ENCODE measurements at regions not wholly inside any gene's neighbourhood (a gene's known extent, or its start where the extent isn't known, plus 50 kb on each side); places are given as distances from the start of the nearest gene placed in this dataset.

DNA sequence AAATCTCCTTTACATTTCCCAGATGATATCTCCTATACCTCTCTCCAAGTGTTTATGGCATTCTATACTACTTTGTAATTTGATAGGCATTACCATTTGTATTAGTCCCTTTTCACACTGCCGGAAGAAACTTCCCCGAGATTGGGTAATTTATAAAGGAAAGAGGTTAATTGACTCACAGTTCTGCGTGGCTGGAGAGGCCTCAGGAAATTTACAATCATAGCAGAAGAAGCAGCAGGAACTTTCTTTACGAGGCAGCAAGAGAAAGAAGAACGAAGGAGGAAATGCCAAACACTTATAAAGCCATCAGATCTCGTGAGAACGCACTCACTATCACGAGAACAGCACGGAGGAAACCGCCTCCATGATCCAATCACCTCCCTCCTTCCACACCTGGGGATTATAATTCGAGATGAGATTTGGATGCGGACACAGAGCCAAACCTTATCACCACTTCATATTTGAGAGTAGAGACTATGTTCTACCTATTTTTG, 1194.6 kb downstream of the SORCS1 start:
- Mint-ChIP-seq H3K4me3 (no peak overlapping the region), H3K9me3 (ENCODE audit: low read depth) (peaks cover 5% of the 10 kb centered on the region), H3K4me1 (no peaks in the 10 kb centered on the region), H3K27me3 (no peaks in the 10 kb centered on the region), H3K27ac (no peak overlapping the region), H3K36me3 (no peaks in the 10 kb centered on the region)
- ATAC-seq: no peak
- DNase-seq: no peak
- CTCF ChIA-PET: no interaction called here

DNA sequence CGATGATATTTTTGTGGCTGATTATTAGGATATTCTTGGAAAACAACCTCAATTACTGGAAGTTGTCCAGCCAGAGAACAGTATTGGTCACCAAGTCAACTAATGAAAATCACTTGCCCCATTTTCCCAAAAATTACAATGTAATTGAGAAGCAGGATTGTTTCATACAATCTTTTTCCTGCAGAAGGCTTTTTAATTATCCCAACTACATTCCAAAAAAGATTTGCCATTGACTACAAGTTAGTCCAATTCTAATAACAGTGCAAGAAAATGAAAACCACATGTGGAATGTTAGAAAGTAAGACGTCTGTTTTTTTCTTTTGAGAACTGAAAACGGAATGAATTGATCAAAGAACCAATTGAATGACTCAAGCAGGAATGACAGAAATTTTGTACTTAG, 1195.8 kb downstream of the SORCS1 start:
- ATAC-seq (no peak), DNase-seq (no peak)
- no peak overlapping the region for H3K4me3 Mint-ChIP-seq
- H3K36me3 Mint-ChIP-seq: no peaks in the 10 kb centered on the region
- no peak overlapping the region for H3K27ac Mint-ChIP-seq
- H3K27me3 Mint-ChIP-seq: no peaks in the 10 kb centered on the region
- H3K4me1 Mint-ChIP-seq: no peaks in the 10 kb centered on the region
- H3K9me3 Mint-ChIP-seq (ENCODE audit: low read depth): peaks cover 5% of the 10 kb centered on the region
- CTCF ChIA-PET: no interaction called here

DNA sequence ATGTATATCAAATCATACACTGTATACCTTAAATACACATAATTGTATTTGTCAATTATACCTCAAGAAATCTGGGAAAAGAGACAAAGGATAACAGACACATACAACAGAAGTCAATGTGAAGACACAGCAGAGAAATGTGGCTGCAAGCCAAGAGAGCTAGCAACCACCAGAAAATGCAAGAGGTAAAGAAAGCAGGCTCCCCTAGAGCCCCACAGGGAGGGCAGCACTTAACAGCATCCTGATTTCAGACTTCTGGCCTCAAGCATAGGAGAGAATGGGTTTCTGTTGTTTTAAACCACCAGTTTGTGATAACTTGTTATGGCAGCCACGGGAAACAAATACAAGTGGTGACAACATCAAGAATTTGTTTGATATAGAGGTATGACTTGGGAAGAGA, 1197.2 kb downstream of the SORCS1 start:
- no peak overlapping the region for H3K27ac Mint-ChIP-seq

DNA sequence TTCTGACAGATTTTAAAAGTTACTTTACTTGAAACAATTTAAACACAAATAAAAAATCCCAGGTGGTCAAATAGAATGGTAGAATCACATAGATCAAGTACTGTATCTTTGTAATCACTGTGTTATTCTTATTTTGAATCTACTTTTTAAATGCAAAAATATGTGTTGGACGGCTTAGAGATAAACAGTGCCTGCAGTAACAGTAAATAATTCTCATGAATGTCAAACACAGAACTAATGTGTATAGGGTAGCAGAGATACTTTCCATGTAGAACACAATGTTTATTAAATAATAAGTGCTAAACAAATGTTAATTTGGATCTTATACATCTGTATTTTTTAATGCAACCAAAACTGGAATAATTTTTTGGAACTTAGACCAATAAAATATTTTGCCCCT, 1199.4 kb downstream of the SORCS1 start:
- Mint-ChIP-seq H3K4me3 (no peak overlapping the region), H3K27me3 (no peaks in the 10 kb centered on the region), H3K27ac (no peak overlapping the region), H3K9me3 (ENCODE audit: low read depth) (peaks cover 7% of the 10 kb centered on the region), H3K36me3 (no peaks in the 10 kb centered on the region), H3K4me1 (no peaks in the 10 kb centered on the region)
- ATAC-seq: no peak
- no peak for DNase-seq
- CTCF ChIA-PET: no interaction called here

More for the DNA sequence above, 1197.2 kb downstream of the SORCS1 start:
- no peak for DNase-seq
- H3K36me3 Mint-ChIP-seq: no peaks in the 10 kb centered on the region
- no peaks in the 10 kb centered on the region for H3K4me1 Mint-ChIP-seq
- no peaks in the 10 kb centered on the region for H3K27me3 Mint-ChIP-seq
- peaks cover 5% of the 10 kb centered on the region for H3K9me3 Mint-ChIP-seq (ENCODE audit: low read depth)
- CTCF ChIA-PET: no interaction called here
- H3K4me3 Mint-ChIP-seq: no peak overlapping the region
- no peak for ATAC-seq

DNA sequence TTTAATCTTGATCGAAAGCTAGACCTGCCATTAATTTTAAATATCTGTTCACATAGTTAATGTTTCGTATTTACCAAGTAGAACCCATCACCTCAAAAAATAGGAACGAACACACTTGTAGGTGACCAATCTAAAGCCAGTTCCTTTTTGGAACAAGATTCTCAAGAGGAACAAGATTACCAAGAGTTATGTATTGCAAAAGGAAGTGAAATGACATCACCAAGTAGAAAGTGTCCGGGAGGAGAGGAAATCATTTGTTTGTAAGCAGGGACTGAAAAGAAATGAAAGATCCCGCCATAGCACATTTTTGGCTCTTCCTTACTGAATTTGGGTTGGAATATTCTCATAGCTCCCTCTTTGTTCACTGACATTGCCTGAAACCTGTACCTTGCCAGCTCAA, 1200.5 kb downstream of the SORCS1 start:
- Mint-ChIP-seq H3K27ac (no peak overlapping the region), H3K4me3 (no peak overlapping the region), H3K27me3 (no peaks in the 10 kb centered on the region), H3K9me3 (ENCODE audit: low read depth) (peaks cover 5% of the 10 kb centered on the region), H3K4me1 (no peaks in the 10 kb centered on the region), H3K36me3 (no peaks in the 10 kb centered on the region)
- no peak for DNase-seq
- no peak for ATAC-seq
- CTCF ChIA-PET: no interaction called here

DNA sequence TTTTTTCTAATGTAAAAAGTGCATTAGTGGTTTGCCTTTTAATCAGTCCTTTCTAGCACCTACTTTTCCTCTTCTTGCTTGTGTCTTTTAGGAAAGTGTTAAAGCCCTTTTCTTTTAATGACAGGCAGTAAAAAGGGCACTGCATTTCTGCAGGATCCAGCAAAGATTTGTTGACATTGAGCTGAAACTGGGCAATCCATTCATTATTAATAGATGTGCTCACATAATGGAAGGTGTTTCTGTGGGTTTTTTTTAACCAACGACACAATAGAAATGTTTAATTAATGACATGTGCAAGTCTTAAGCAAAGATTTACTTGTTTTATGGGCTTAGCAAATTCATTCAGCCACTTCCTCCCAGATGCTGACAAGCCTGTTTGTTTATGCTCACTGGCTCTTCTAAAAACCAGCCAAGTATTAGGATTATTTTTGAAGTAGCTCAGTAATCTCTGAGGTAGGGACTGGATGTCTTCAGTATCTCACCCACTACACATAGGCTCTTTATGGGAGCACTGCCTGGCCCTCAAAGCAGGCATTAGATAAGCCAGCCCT, 1201.1 kb downstream of the SORCS1 start:
- Mint-ChIP-seq H3K36me3 (no peaks in the 10 kb centered on the region), H3K27ac (no peak overlapping the region), H3K4me1 (no peaks in the 10 kb centered on the region), H3K27me3 (no peaks in the 10 kb centered on the region), H3K4me3 (no peak overlapping the region), H3K9me3 (ENCODE audit: low read depth) (peaks cover 5% of the 10 kb centered on the region)
- CTCF ChIA-PET: no interaction called here
- ATAC-seq (no peak), DNase-seq (no peak)

DNA sequence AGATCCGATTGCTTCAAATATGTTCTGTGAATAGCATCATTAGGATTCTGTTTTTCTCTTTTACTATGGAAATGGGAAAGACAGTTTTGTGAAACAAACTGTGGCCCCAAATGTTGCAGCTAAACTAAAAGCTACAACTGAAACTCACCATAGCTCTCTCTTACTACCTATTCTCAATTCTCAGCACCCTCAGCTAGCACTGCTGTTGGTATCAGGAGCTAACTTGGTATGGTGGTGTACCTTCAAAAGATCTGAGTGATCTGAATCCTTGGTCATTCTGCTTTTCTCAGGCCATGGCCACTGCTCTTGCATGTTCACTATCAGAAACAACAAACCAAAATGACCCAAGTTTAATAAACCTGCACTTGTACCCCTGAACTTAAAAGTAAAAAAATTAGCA, 1208.0 kb downstream of the SORCS1 start:
- Mint-ChIP-seq H3K27ac (no peak overlapping the region), H3K36me3 (no peaks in the 10 kb centered on the region), H3K9me3 (ENCODE audit: low read depth) (peaks cover 2% of the 10 kb centered on the region), H3K4me3 (no peak overlapping the region), H3K4me1 (no peaks in the 10 kb centered on the region), H3K27me3 (no peaks in the 10 kb centered on the region)
- ATAC-seq: no peak
- no peak for DNase-seq
- CTCF ChIA-PET: no interaction called here

DNA sequence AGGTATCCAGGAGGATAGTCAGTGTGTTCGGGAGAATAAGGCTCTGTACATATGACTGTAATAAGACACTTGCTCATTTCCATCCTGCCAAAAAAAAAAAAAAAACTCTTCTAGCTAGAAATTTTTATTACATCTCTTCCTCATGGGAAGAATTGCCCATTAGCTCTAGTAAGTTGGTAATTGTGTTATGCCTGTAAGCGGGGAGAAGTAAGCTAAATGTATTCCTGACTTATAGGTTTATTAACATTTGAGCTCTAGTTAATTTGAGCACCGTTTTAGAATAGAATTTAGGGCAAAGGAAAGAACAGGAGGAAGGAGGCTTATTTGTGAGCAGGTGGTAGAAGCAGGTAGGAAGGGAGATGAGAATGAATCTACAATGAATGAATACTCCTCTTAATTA, 1210.6 kb downstream of the SORCS1 start:
- Mint-ChIP-seq H3K9me3 (ENCODE audit: low read depth) (no peaks in the 10 kb centered on the region), H3K27ac (no peak overlapping the region), H3K27me3 (no peaks in the 10 kb centered on the region), H3K4me1 (no peaks in the 10 kb centered on the region), H3K4me3 (no peak overlapping the region), H3K36me3 (no peaks in the 10 kb centered on the region)
- ATAC-seq (no peak), DNase-seq (no peak)
- CTCF ChIA-PET: no interaction called here

DNA sequence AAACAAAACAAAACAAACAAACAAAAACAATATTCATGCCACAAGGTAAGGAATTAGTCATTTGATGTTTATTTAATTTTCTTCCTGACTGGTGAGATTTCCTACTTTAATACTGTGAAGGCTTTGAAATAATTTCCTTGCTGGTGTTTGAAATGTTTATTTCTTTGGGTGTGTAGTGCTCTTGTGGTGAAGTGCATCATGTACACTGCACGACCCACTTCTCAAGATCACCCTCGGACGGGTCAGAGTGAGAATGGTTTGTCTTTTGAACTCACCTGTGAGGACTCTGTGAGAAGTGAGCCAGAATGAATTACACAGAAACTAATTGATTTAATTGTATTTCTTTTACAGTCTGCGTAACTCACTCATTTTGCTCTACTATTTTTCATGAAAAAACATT, 1211.5 kb downstream of the SORCS1 start:
- Mint-ChIP-seq H3K27me3 (no peaks in the 10 kb centered on the region), H3K27ac (no peak overlapping the region), H3K4me1 (no peaks in the 10 kb centered on the region), H3K36me3 (no peaks in the 10 kb centered on the region), H3K4me3 (no peak overlapping the region), H3K9me3 (ENCODE audit: low read depth) (no peaks in the 10 kb centered on the region)
- no peak for DNase-seq
- no peak for ATAC-seq
- CTCF ChIA-PET: no interaction called here

DNA sequence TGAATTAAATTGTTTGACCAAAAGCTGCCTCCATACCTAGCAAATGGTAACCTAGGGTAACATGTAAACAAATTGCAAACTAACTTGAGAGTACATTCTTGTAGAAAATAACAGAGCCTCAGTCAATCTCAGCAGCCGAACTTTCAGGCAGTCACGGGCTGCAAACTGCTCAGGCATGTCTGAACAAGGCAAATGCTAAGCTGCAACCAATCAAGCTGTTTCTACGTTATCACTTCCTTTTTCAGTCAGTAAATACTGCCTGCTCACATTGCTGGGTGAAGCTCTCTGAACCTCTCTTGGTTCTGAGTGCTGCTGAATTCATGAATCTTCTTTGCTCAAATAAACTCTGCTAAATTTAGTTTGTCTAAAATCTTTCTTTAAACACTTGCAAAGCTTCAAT, 1212.4 kb downstream of the SORCS1 start:
- Mint-ChIP-seq H3K4me1 (no peaks in the 10 kb centered on the region), H3K27ac (no peak overlapping the region), H3K27me3 (no peaks in the 10 kb centered on the region), H3K4me3 (no peak overlapping the region), H3K36me3 (no peaks in the 10 kb centered on the region), H3K9me3 (ENCODE audit: low read depth) (no peaks in the 10 kb centered on the region)
- ATAC-seq (no peak), DNase-seq (no peak)
- CTCF ChIA-PET: no interaction called here

DNA sequence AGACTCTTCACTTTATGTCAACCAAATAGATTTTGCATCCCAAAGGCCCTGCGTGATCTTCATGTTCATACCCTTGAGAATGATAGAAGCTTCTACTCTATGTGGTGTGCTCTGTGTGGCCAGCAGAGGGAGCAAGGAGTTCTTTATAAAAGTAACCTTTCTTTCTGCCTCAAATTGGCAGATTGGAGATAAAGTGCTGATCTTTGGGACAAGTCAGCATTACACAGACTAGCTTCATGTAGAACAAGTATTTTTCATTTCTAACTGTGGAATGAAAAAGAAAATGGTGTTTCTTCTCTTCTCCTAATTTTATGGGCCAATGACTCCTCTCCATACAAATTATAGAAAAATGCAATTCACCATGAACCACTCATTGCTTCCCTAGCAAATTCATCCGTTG, 1214.1 kb downstream of the SORCS1 start:
- H3K9me3 Mint-ChIP-seq (ENCODE audit: low read depth): no peaks in the 10 kb centered on the region
- CTCF ChIA-PET: no interaction called here
- ATAC-seq: no peak
- H3K4me3 Mint-ChIP-seq: no peak overlapping the region
- H3K36me3 Mint-ChIP-seq: no peaks in the 10 kb centered on the region
- no peaks in the 10 kb centered on the region for H3K27me3 Mint-ChIP-seq
- peak; percentile 40 for DNase-seq
- H3K4me1 Mint-ChIP-seq: no peaks in the 10 kb centered on the region
- H3K27ac Mint-ChIP-seq: no peak overlapping the region

DNA sequence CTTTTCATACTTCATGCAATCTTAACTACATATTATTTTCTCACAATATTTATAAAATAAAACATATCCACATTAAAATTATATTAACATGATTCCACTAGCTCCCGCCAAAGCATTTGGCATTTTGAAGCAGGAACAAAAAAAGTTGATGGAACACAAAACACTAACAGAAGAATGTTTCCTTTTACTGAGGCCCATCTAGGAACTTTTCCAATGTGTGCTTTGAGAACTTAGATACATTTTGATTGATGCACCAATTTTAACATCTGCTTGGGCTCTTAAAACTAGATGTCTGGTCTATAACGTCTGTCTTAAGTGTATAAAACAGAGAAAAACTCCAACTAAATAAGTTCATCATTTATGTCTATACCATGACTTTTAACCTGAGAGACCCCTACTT, 1214.8 kb downstream of the SORCS1 start:
- H3K27me3 Mint-ChIP-seq: no peaks in the 10 kb centered on the region
- DNase-seq (no peak), ATAC-seq (no peak)
- H3K4me3 Mint-ChIP-seq: no peak overlapping the region
- CTCF ChIA-PET: no interaction called here
- H3K27ac Mint-ChIP-seq: no peak overlapping the region
- no peaks in the 10 kb centered on the region for H3K4me1 Mint-ChIP-seq
- H3K9me3 Mint-ChIP-seq (ENCODE audit: low read depth): no peaks in the 10 kb centered on the region
- H3K36me3 Mint-ChIP-seq: no peaks in the 10 kb centered on the region

DNA sequence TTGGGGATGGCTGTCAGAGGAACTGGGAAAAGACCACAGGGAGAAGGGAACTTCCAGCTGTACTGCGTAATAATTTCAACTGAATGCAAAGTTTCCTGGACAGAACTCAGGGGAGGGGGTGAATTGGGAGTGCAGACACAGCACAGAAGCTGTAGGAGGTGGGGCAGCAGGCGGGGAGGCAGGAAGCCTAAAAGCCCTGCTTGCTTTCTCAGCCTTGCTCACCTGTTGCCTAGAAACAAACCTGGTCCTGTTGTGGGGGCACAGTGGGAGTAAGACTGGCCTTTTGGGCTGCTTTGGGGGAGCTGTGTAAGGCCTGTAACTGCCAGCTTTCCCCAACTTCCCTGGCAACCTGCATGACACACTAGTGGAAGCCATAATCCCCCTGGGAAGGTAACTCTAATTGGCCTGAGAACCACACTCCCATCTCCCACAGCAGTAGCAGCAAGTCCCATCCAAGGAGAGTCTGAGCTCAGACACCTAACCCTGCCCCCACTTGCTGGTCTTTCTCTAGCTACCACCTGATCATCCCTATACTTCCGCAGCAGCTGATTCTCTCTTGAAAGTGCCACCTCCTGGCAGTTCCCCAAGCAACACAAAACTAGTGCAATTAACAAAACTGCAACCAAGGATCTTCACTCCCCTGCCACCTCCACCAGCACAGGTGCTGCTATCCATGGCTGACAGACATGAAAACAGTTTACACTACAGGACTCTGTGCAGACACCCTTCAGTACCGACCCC, 1239.3 kb downstream of the SORCS1 start:
- Mint-ChIP-seq H3K4me1 (no peaks in the 10 kb centered on the region), H3K27ac (no peak overlapping the region), H3K36me3 (no peaks in the 10 kb centered on the region), H3K4me3 (no peak overlapping the region), H3K27me3 (no peaks in the 10 kb centered on the region), H3K9me3 (ENCODE audit: low read depth) (peaks cover 15% of the 10 kb centered on the region)
- DNase-seq (no peak), ATAC-seq (no peak)
- CTCF ChIA-PET: no interaction called here

DNA sequence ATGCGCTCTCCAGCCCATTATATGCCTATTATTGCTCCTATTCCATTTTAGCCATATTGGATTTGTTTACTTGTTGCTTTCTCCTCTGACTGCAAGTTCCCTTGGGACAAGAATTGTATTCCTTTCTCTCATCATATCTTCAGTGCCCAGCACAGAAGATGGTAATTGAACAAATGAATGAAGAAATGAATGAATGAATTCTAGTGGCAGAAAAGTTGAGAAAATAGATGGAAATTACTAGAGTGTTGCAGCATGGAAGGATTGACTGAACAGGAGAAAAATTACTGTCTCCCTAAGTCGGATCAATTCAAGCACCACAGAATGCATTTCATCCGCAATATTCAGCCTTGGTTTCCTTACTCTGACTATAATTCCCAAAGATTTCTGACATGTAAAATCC, 1243.2 kb downstream of the SORCS1 start:
- no peaks in the 10 kb centered on the region for H3K4me1 Mint-ChIP-seq
- no peak overlapping the region for H3K27ac Mint-ChIP-seq
- CTCF ChIA-PET: no interaction called here
- no peaks in the 10 kb centered on the region for H3K27me3 Mint-ChIP-seq
- H3K9me3 Mint-ChIP-seq (ENCODE audit: low read depth): peaks cover 12% of the 10 kb centered on the region
- H3K36me3 Mint-ChIP-seq: no peaks in the 10 kb centered on the region
- ATAC-seq (no peak), DNase-seq (no peak)
- no peak overlapping the region for H3K4me3 Mint-ChIP-seq

DNA sequence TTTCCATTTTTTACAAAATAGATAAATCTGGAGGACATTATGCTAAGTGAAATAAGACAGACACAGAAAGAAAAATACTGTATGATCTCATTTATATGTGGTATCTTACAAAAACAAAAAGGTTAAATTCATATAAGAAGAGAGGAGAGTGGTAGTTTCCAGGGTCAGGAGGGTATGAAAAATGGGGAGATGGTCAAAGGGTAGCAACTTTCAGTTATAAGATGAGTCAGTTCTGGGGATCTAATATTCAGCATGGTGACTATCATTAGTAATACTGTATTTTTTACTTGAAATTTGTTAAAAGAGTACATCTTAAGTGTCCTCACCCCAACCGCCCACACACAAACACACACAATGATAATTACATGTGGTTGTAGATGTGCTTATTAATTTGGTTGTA, 1250.1 kb downstream of the SORCS1 start:
- Mint-ChIP-seq H3K9me3 (ENCODE audit: low read depth) (peaks cover 10% of the 10 kb centered on the region), H3K36me3 (no peaks in the 10 kb centered on the region), H3K27me3 (no peaks in the 10 kb centered on the region), H3K27ac (no peak overlapping the region), H3K4me3 (no peak overlapping the region), H3K4me1 (no peaks in the 10 kb centered on the region)
- ATAC-seq (no peak), DNase-seq (no peak)
- CTCF ChIA-PET: no interaction called here
